ENCODE measurements at regions not wholly inside any gene's neighbourhood (a gene's known extent, or its start where the extent isn't known, plus 50 kb on each side); places are given as distances from the start of the nearest gene placed in this dataset.

- TF ChIP-seq CTCF (IDR thresholded peaks at IDR 0.05) (no peak), POLR2A (IDR thresholded peaks at IDR 0.05) (no peak), EP300 (IDR thresholded peaks at IDR 0.05) (no peak)
These were observed 151.0 kb downstream of the SH2D1A start for GRCh38 chrX:124497386-124497785.
